SU-DHL-6 (cell line): ENCODE measurements at regions not wholly inside any gene's neighbourhood (a gene's known extent, or its start where the extent isn't known, plus 50 kb on each side); places are given as distances from the start of the nearest gene placed in this dataset.

Experiments
- EZH2phosphoT487 ChIP-seq: fragments of 200-600 bp; sonication (generic), shearing (Covaris generic); conservative IDR thresholded peaks from 2 replicates; pipeline ENCODE4 v1.6.1; 2018; ENCODE audit warnings: mild to moderate bottlenecking, antibody characterized with exemption, low read length, moderate library complexity, mixed read lengths
- TF ChIP-seq, protein P1 (sequence below): fragments of 200-600 bp; sonication (generic); IDR thresholded peaks from one replicate; pipeline ENCODE4 v1.5.1; 2017; ENCODE audit warnings: antibody characterized with exemption, mild to moderate bottlenecking, low read length, moderate library complexity; ENCODE audit not compliant: insufficient read depth, poor library complexity, severe bottlenecking

DNA sequence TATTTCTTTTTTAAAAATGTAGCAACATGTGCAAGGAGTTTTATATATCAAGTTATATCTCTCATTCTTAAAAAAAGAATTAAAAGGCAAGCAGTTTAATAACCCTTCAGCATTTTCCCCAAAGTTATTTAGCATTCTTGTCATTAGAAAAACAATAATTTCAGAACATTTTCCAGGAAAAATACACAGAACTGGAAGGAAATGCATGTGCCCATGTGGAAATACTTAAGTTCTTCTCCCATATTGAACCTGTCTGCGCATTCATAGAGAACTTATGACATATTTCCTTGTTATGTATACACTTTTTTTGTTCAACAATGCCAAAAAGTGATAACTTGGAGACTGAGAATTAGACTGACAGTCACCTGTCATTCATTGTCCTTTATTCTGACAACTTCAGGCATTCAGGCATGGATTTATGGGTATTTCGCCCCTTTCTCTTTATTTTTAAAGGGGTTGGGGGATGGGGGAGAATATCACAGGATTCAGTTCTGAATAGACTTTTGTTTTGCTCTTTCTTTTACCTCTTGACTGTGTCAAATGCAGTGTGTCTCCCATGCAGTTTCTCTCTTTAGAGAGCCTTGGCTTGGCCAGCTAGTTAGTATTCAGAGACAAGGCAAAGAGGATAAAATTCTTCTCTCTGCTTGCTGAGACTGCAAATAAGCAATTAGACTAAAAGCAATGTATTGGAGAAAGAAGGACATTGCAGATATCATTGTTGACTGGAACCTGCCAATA lies 701.0 kb downstream of the NR2F1-AS1 start:
- TF ChIP-seq, protein P1, sequence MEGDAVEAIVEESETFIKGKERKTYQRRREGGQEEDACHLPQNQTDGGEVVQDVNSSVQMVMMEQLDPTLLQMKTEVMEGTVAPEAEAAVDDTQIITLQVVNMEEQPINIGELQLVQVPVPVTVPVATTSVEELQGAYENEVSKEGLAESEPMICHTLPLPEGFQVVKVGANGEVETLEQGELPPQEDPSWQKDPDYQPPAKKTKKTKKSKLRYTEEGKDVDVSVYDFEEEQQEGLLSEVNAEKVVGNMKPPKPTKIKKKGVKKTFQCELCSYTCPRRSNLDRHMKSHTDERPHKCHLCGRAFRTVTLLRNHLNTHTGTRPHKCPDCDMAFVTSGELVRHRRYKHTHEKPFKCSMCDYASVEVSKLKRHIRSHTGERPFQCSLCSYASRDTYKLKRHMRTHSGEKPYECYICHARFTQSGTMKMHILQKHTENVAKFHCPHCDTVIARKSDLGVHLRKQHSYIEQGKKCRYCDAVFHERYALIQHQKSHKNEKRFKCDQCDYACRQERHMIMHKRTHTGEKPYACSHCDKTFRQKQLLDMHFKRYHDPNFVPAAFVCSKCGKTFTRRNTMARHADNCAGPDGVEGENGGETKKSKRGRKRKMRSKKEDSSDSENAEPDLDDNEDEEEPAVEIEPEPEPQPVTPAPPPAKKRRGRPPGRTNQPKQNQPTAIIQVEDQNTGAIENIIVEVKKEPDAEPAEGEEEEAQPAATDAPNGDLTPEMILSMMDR = no peak
- no peak for TF ChIP-seq EZH2phosphoT487
